Mucosa of rectum (tissue), 2 donors: ENCODE measurements at regions not wholly inside any gene's neighbourhood (a gene's known extent, or its start where the extent isn't known, plus 50 kb on each side); places are given as distances from the start of the nearest gene placed in this dataset.

Experiments used
- H3K27ac ChIP-seq, 2 donors: one replicate each; pipeline ENCODE4 v1.7.0; 2013; ENCODE audit warnings: inconsistent platforms in 2 of 2, low read depth in 2 of 2, low read length in 2 of 2
- H3K27me3 ChIP-seq, 2 donors: one replicate each; pipeline ENCODE4 v1.7.0; 2013; ENCODE audit warnings: low read length in 2 of 2; ENCODE audit not compliant: control insufficient read depth in 2 of 2, insufficient read depth in 2 of 2
- H3K36me3 ChIP-seq, 2 donors: one replicate each; pipeline ENCODE4 v1.7.0; 2013; ENCODE audit warnings: low read length in 2 of 2; ENCODE audit not compliant: control insufficient read depth in 2 of 2, insufficient read depth in 2 of 2
- H3K4me1 ChIP-seq, 2 donors: one replicate each; pipeline ENCODE4 v1.7.0; 2013; ENCODE audit warnings: low read length in 2 of 2, mild to moderate bottlenecking in 1 of 2; ENCODE audit not compliant: control insufficient read depth in 2 of 2, insufficient read depth in 2 of 2
- H3K4me3 ChIP-seq, 2 donors: one replicate each; pipeline ENCODE4 v1.7.0; 2013; ENCODE audit warnings: low read length in 2 of 2
- H3K9ac ChIP-seq, 2 donors: one replicate each; pipeline ENCODE4 v1.7.0; 2013; ENCODE audit warnings: low read length in 2 of 2, low read depth in 1 of 2, mild to moderate bottlenecking in 1 of 2
- H3K9me3 ChIP-seq, 2 donors: one replicate each; pipeline ENCODE4 v1.7.0; 2013; ENCODE audit warnings: low read length in 2 of 2; ENCODE audit not compliant: control insufficient read depth in 2 of 2
- donor health status: healthy.
- donor health status: Normal muscosa, but diverticular disease.

DNA sequence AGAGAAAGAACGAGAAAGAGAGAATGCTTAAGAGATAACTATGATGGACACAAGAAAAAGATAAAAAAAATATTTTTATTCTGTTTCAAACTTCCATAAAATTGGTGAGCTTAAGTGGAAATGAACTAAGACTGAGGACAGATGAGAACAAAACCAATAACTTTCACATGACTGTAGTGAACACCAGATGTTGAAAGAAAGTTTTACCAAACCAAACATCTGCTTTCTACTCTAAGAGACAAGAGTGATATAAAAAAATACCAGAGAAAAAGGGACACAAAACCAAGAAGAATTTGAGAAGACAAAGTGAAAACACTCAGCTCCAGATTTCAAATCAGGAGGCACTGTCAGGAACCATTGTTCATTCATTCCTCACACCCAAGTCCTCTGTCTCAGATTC is 147.9 kb downstream of the IMPG2 start:
- Histone ChIP-seq H3K4me1 (peaks cover 0 to 6% of the 10 kb centered on the region in 2 donors), H3K9ac (no peak overlapping the region), H3K27me3 (no peaks in the 10 kb centered on the region), H3K27ac (no peak overlapping the region), H3K36me3 (no peaks in the 10 kb centered on the region), H3K4me3 (no peak overlapping the region), H3K9me3 (no peaks in the 10 kb centered on the region)

DNA sequence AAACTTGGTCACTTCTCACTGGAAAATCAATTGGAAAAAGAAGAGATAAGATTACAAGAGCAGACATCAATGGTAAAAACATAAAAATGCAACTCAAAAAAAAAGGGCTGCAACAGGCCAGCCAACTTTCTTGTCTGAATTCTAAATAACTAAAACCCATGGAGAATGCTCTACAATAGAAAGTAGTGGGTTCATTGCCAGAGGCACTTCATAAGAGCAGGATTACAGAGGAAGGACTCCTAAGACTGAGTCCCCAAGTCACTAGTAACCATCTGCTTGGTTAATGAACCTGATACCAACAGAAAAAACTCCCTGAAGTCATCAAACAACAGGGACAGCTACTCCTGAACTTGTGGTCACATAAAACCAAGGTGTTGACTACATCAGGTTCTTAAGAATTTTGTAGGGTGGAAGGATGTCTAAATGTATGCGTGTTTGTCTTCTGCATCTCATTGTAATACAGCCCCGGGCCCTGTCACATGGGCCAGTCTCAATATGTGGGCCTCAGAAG is 148.6 kb downstream of the IMPG2 start:
- H3K4me1 ChIP-seq = peaks cover 0 to 6% of the 10 kb centered on the region in 2 donors
- H3K4me3 ChIP-seq = no peak overlapping the region
- no peaks in the 10 kb centered on the region for H3K9me3 ChIP-seq
- H3K27me3 ChIP-seq = no peaks in the 10 kb centered on the region
- no peaks in the 10 kb centered on the region for H3K36me3 ChIP-seq
- H3K9ac ChIP-seq = no peak overlapping the region
- H3K27ac ChIP-seq = no peak overlapping the region

DNA sequence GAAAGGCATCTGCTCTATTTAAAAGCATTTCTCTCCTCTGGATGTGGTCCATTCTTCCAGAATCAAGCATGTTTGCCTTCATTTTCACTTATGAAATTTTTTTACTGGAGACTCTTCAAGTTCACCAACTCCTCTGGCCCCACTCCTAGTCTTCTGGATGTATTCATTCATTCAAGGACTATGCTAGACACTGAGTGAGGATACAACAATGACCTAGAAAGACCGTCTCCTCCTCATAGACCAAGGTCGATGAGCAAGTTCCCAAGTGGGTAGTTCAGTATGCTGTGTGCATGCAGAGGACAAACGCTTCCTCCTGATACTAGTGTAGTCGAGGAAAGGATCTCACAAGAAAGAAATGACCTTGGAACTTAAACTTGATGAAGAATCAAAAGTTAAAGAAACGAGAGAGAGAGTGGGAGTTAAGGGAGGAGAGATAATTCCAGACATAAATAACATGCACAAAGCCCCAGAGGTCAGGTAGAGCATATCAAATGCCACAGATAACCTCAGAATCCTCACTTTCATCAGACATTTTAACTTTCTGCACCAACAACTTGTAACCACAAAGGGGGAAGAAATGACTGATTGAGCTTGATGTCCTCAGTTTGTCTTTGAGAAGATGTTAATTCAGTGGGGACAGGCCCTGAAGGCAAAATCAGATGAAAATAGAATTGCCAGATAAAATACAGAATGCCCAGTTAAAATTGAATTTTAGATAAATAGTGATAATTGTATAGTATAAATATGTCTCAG is 149.4 kb downstream of the IMPG2 start:
- no peaks in the 10 kb centered on the region for H3K36me3 ChIP-seq
- peaks cover 0 to 6% of the 10 kb centered on the region in 2 donors for H3K4me1 ChIP-seq
- no peak overlapping the region for H3K9ac ChIP-seq
- no peaks in the 10 kb centered on the region for H3K9me3 ChIP-seq
- no peak overlapping the region for H3K27ac ChIP-seq
- no peak overlapping the region for H3K4me3 ChIP-seq
- H3K27me3 ChIP-seq = no peaks in the 10 kb centered on the region

DNA sequence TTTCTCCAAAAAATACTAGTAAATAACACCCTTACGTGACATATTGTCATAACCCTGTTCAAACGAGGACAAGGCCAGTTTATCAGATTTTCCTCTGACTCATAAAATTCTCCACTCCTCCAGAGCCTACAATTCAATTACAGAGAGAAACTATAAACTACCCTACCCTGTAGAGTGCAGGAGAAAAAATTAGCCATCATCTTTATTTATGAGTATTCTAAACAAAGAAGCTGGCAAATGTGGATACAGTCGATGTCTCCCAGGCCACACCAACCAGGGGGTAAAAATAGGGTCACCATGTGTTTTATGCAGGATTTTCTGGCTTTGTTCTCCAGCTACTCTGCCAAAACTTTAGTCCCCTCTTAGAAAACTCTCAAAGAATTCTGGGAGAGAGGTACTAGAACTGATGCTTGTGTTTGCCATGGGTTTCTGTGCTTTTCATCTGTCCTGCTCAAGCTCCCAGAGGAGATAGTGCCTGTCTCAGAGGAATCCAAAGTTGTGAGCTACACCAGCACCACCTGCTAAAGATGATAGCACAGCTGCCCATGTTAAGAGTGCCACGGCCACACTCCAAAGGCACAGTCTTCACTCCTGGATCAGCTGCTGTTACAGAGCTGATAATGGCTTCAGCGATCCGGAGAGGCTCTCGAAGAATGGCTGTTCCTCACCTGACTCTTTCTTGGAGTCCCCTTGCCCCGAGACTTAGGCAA is 150.2 kb downstream of the IMPG2 start:
- Histone ChIP-seq H3K4me1 (peaks cover 0 to 6% of the 10 kb centered on the region in 2 donors), H3K27ac (no peak overlapping the region), H3K9ac (no peak overlapping the region), H3K4me3 (no peak overlapping the region), H3K36me3 (no peaks in the 10 kb centered on the region), H3K9me3 (no peaks in the 10 kb centered on the region), H3K27me3 (no peaks in the 10 kb centered on the region)

DNA sequence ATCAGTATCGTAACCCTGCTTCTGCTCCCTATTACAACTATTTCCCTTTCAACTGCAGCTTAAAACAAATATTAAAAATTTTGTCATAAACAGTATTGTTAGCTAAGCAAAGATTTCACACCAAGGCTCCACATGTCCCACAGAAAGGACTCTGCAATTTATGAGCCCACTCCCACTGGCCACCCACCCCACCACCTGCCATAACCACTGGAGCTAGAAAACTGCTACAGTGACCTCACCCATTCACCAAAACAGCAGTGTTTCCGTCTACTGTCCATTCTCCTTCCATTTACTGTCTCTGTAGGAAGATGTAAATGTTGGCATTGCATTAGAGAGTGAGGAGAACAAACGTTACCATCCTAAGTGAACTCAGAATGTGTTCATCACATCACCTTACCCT is 150.9 kb downstream of the IMPG2 start:
- Histone ChIP-seq H3K36me3 (no peaks in the 10 kb centered on the region), H3K9ac (no peak overlapping the region), H3K4me3 (no peak overlapping the region), H3K27me3 (no peaks in the 10 kb centered on the region), H3K4me1 (peaks cover 0 to 6% of the 10 kb centered on the region in 2 donors), H3K9me3 (no peaks in the 10 kb centered on the region), H3K27ac (no peak overlapping the region)

DNA sequence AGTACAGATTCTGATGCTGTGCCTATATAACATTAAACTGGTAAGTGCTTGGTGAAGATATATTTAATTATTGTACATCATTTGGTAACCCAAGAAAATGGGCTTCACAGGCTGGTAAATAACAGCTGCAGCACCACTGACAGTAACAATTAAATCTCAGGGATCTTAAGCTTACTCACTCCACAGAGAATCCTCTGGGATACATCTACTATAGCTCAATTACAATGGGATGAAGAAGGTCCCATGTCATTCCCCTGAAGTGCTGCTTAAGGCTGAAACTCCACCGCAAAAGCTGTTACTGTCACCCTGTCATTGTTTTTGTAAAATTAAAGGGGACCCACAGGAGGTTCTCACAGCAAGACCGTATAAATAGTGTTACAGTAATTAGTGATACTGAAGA is 153.0 kb downstream of the IMPG2 start:
- Histone ChIP-seq H3K4me1 (peaks cover 0 to 6% of the 10 kb centered on the region in 2 donors), H3K27ac (no peak overlapping the region), H3K27me3 (no peaks in the 10 kb centered on the region), H3K36me3 (no peaks in the 10 kb centered on the region), H3K9ac (no peak overlapping the region), H3K4me3 (no peak overlapping the region), H3K9me3 (no peaks in the 10 kb centered on the region)

DNA sequence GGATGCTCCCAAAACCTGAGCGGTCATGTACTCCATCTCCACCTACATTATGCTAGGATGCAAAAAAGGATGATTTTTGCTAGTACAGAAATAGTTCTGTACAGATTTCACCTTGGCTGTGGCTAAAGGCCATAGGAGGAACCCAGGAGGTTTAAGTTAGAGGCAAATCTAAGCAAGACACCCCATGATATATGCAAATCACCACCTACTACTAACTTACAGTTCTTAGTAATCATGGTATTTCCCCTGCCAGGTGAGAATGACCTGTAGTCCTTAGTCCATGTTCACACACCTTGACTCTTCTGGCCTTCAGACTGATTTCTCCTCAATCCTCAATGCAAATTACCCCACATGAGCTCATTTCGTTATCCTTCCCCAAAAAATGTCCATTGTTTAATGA is 154.2 kb downstream of the IMPG2 start:
- Histone ChIP-seq H3K36me3 (no peaks in the 10 kb centered on the region), H3K9ac (no peak overlapping the region), H3K27ac (no peak overlapping the region), H3K9me3 (no peaks in the 10 kb centered on the region), H3K27me3 (no peaks in the 10 kb centered on the region), H3K4me1 (peaks cover 0 to 6% of the 10 kb centered on the region in 2 donors), H3K4me3 (no peak overlapping the region)

DNA sequence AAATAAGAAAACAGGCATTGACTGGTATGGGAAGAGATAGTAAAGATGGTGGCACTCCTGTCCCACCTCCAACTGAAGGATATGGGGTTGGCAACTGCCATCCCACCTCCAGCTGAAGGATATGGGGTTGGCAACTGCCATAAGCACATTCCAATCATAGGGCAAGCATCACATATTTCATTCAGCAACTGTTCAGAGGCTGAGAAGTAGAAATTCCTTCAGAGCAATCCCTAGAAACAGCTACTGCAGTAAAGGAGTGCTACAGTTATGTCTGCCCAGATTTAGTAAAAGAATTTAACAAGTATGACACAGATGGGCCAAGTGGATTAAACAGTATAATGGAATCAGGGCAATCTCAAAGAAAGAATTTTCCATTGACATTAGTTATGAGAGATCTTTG is 156.8 kb downstream of the IMPG2 start:
- Histone ChIP-seq H3K4me3 (no peak overlapping the region), H3K27me3 (no peaks in the 10 kb centered on the region), H3K27ac (no peak overlapping the region), H3K9me3 (no peaks in the 10 kb centered on the region), H3K36me3 (no peaks in the 10 kb centered on the region), H3K9ac (no peak overlapping the region), H3K4me1 (no peaks in the 10 kb centered on the region)

DNA sequence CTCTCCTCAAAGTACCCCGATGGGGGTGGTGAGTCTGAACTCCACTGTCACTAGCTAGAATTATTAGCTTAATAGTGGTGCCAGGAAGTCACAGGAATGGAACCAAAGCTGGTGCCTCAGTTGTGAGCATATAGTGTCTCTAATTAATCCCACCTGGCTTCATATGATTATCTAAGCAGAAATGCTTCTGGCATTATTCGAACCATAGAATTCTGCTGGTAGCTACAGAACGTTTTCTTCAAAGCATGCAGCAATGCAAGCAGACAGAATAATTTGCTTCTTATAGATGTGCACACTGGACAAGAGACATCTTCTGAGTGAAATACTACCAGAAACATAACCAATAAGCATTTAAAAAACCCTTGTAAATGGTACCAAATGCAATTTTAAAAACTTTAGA is 160.9 kb downstream of the IMPG2 start:
- Histone ChIP-seq H3K27ac (no peak overlapping the region), H3K4me3 (no peak overlapping the region), H3K4me1 (no peaks in the 10 kb centered on the region), H3K9ac (no peak overlapping the region), H3K36me3 (no peaks in the 10 kb centered on the region), H3K27me3 (no peaks in the 10 kb centered on the region), H3K9me3 (no peaks in the 10 kb centered on the region)

DNA sequence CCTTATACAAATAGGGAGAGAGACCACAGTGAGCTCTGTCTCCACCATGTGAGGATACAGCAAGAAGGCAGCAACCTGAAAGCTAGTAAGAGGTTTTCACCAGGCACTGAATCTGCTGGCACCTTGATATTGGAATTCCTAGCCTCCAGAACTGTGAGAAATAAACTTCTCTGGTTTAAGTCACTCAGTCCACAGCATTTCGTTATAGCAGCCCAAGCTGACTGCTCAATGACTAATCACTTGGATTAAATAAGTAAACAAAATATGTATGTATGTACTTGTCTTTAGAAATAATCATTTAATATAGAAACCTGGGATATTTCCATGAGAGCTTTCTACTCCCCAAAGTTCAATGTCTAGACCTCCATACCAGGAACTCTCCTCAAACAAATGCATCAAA is 162.0 kb downstream of the IMPG2 start:
- H3K27ac ChIP-seq = no peak overlapping the region
- H3K36me3 ChIP-seq = no peaks in the 10 kb centered on the region
- H3K9me3 ChIP-seq = no peaks in the 10 kb centered on the region
- H3K4me3 ChIP-seq = no peak overlapping the region
- H3K4me1 ChIP-seq = no peaks in the 10 kb centered on the region
- no peaks in the 10 kb centered on the region for H3K27me3 ChIP-seq
- H3K9ac ChIP-seq = no peak overlapping the region
